ENCODE measurements at regions not wholly inside any gene's neighbourhood (a gene's known extent, or its start where the extent isn't known, plus 50 kb on each side); places are given as distances from the start of the nearest gene placed in this dataset.

DNA sequence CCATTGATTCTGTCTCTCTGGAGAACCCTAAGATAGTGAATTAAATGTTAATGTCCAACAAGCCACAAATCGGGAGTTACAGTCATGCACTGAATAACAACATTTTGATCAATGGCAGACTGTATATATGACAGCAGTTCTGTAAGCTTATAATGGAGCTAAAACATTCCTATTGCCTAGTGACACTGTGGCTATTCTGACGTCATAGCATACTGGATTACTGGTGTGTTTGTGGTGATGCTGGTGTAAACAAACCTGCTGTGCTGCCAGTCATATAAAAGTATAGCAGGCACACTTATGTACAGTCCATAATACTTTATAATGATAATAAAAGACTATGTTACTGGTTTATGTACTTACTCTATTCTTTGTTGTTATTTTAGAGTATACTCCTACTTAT, 56.7 kb upstream of the BICD1 start:
- DNase-seq (ENCODE audit: low spot score in 2 of 2) = no peak
- H3K36me3 ChIP-seq = no peaks in the 10 kb centered on the region
- H3K4me3 ChIP-seq = no peak overlapping the region
- no peaks in the 10 kb centered on the region for H3K9me3 ChIP-seq
- H3K27ac ChIP-seq = no peak overlapping the region
- no peaks in the 10 kb centered on the region for H3K27me3 ChIP-seq
- intact Hi-C loops (cut with DNase I; ENCODE audit: low total_unique reads) = loop anchor here (5.0 kb wide), 1 partner anchor 562 kb away; no protein-coding TSS in a partner anchor
- H3K4me1 ChIP-seq = no peaks in the 10 kb centered on the region
- TF ChIP-seq POLR2AphosphoS5 (IDR thresholded peaks at IDR 0.05) (no peak), POLR2A (IDR thresholded peaks at IDR 0.05) (no peak)
- TF ChIP-seq, protein P1, sequence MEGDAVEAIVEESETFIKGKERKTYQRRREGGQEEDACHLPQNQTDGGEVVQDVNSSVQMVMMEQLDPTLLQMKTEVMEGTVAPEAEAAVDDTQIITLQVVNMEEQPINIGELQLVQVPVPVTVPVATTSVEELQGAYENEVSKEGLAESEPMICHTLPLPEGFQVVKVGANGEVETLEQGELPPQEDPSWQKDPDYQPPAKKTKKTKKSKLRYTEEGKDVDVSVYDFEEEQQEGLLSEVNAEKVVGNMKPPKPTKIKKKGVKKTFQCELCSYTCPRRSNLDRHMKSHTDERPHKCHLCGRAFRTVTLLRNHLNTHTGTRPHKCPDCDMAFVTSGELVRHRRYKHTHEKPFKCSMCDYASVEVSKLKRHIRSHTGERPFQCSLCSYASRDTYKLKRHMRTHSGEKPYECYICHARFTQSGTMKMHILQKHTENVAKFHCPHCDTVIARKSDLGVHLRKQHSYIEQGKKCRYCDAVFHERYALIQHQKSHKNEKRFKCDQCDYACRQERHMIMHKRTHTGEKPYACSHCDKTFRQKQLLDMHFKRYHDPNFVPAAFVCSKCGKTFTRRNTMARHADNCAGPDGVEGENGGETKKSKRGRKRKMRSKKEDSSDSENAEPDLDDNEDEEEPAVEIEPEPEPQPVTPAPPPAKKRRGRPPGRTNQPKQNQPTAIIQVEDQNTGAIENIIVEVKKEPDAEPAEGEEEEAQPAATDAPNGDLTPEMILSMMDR (IDR thresholded peaks at IDR 0.05) = no peak

DNA sequence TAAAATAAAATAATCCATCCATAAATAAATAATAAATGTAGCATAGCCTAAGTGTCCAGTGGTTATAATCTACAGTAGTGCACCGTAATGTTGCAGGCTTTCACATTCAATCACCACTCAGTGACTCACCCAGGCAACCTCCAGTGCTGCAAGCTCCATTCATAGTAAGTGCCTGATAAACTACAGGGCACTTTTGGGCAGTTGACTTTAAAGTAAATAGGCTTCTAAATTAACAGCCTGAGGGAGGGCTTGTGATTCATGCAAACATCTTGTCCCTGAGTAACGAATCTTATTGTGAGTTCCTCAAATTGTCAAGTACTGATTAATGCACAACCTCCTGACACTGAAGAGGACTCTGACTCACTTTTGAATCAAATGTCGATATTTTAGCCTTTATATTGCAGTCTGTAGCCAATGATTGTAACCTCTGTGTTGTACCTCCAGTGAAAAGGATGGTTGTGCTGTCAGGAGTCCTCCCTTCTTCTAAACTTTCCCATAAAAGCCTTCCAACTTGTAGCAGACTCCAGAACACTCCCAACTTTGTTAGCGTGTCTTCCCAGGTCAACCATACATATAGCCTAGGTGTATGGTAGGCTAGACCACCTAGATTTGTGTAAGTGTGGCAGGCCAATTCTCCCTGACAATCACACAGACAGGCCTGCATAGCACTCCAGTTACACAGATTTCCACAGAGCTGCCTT, 55.0 kb upstream of the BICD1 start:
- Histone ChIP-seq H3K36me3 (no peaks in the 10 kb centered on the region), H3K9me3 (no peaks in the 10 kb centered on the region), H3K27ac (no peak overlapping the region), H3K4me1 (no peaks in the 10 kb centered on the region), H3K27me3 (no peaks in the 10 kb centered on the region), H3K4me3 (no peak overlapping the region)
- DNase-seq (ENCODE audit: low spot score in 2 of 2) = no peak
- TF ChIP-seq POLR2AphosphoS5 (IDR thresholded peaks at IDR 0.05) = no peak
- no peak for TF ChIP-seq POLR2A (IDR thresholded peaks at IDR 0.05)
- TF ChIP-seq, protein P1 (IDR thresholded peaks at IDR 0.05) = no peak
- intact Hi-C loops (cut with DNase I; ENCODE audit: low total_unique reads) = loop anchor here (5.0 kb wide), 1 partner anchor 561 kb away; no protein-coding TSS in a partner anchor

DNA sequence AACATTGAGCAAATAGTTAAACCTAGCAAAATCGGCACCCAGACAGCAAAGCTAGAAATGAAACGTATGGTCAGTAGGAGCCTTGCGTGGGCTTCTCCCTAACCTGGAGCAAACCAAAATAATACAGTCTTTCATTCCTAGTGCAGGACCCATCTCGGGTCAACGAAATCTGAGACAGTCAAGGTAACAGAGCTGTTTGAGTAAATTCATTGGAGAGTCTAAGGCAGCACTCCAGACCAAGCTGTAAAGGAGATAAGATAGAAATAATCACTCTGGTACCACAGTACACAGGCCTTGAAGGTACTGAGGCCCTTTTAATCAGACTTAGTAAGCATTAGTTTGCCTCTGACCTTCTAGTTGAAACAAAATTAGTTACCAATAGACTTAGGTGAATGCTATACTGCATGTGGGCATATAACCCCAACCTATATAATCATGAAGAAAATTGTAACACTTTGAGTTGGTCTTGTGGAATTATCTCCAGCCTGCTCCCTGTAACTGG, 54.4 kb upstream of the BICD1 start:
- Histone ChIP-seq H3K27ac (no peak overlapping the region), H3K9me3 (no peaks in the 10 kb centered on the region), H3K4me3 (no peak overlapping the region), H3K36me3 (no peaks in the 10 kb centered on the region), H3K27me3 (no peaks in the 10 kb centered on the region), H3K4me1 (no peaks in the 10 kb centered on the region)
- TF ChIP-seq POLR2A (IDR thresholded peaks at IDR 0.05) (no peak), POLR2AphosphoS5 (IDR thresholded peaks at IDR 0.05) (no peak)
- TF ChIP-seq, protein P1 (IDR thresholded peaks at IDR 0.05) = no peak
- intact Hi-C loops (cut with DNase I; ENCODE audit: low total_unique reads) = loop anchor here (5.0 kb wide), 1 partner anchor 560 kb away; no protein-coding TSS in a partner anchor
- no peak for DNase-seq (ENCODE audit: low spot score in 2 of 2)

DNA sequence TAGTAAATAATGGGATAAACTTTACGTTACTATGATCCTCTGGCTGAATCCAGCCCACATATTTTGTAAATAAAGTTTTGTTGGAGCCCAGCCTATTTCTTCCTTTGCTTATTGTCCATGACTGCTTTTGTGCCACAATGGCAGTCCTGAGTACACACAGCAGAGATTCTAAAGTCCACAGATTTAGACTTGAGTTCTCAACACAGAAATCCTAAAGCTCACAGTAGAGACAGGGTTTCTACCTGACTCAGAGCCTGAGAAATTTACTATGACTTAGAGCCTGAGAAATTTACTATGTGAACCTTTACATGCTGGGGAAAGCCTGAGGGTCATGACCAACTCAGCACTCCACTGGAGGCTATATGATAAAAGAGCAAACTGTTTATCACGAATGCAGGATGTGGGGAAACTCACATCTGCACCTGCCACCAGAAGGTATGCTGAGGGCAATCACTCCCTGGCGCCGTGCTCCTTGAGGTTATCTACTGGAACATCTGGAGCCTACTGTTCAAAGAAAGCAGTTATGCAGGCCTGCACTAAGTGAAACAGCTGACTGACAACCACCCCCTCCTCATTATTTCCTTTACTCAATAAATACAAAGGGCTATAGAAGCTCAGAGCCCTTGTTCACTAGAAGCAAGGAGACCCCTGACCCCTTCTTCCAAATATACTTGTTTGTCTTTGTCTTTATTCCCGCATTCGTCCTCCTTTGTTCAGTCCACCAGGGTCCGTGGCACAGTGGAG, 52.6 kb upstream of the BICD1 start:
- H3K4me3 ChIP-seq = no peak overlapping the region
- no peaks in the 10 kb centered on the region for H3K36me3 ChIP-seq
- H3K27me3 ChIP-seq = no peaks in the 10 kb centered on the region
- intact Hi-C loops (cut with DNase I; ENCODE audit: low total_unique reads) = loop anchor here (5.0 kb wide), 1 partner anchor 558 kb away; no protein-coding TSS in a partner anchor
- no peaks in the 10 kb centered on the region for H3K9me3 ChIP-seq
- DNase-seq (ENCODE audit: low spot score in 2 of 2) = no peak
- TF ChIP-seq, protein P1 (IDR thresholded peaks at IDR 0.05) = no peak
- no peak for TF ChIP-seq POLR2A (IDR thresholded peaks at IDR 0.05)
- TF ChIP-seq POLR2AphosphoS5 (IDR thresholded peaks at IDR 0.05) = no peak
- H3K27ac ChIP-seq = no peak overlapping the region
- H3K4me1 ChIP-seq = no peaks in the 10 kb centered on the region

Data from breast epithelium (tissue), 4 donors.